ENCODE measurements at regions not wholly inside any gene's neighbourhood (a gene's known extent, or its start where the extent isn't known, plus 50 kb on each side); places are given as distances from the start of the nearest gene placed in this dataset.
"Not testable (repeated sequence)": the region's sequence is repeated elsewhere in the genome, so short reads cannot be mapped to it uniquely, and the experiment has no call there.

DNA sequence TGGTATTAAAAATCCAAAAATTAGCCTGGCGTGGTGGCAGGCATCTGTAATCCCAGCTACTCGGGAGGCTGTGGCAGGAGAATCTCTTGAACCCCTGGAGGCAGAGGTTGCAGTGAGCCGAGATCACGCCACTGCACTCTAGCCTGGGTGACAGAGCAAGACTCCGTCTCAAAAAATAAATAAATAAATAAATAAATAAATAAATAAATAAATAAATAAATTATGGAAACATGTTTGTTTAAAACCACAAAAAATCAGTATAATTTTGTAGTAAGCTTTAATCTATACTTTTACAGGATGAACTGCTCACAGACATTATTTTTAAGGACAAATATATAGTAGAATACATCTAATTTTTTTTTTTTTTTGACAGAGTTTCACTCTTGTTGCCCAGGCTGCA lies 521.3 kb upstream of the ATXN7L3B start:
- TF ChIP-seq, protein P1, sequence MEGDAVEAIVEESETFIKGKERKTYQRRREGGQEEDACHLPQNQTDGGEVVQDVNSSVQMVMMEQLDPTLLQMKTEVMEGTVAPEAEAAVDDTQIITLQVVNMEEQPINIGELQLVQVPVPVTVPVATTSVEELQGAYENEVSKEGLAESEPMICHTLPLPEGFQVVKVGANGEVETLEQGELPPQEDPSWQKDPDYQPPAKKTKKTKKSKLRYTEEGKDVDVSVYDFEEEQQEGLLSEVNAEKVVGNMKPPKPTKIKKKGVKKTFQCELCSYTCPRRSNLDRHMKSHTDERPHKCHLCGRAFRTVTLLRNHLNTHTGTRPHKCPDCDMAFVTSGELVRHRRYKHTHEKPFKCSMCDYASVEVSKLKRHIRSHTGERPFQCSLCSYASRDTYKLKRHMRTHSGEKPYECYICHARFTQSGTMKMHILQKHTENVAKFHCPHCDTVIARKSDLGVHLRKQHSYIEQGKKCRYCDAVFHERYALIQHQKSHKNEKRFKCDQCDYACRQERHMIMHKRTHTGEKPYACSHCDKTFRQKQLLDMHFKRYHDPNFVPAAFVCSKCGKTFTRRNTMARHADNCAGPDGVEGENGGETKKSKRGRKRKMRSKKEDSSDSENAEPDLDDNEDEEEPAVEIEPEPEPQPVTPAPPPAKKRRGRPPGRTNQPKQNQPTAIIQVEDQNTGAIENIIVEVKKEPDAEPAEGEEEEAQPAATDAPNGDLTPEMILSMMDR (IDR thresholded peaks at IDR 0.05): not testable (repeated sequence)
- not testable (repeated sequence) for TF ChIP-seq EP300, POLR2A (IDR thresholded peaks at IDR 0.05)

All from suprapubic skin (tissue), 3 donors.